ENCODE measurements at regions not wholly inside any gene's neighbourhood (a gene's known extent, or its start where the extent isn't known, plus 50 kb on each side); places are given as distances from the start of the nearest gene placed in this dataset.
"Not testable (repeated sequence)": the region's sequence is repeated elsewhere in the genome, so short reads cannot be mapped to it uniquely, and the experiment has no call there.

GRCh38 chr14:22379727-22380126 lies 209.3 kb downstream of the DAD1 start:
- no peak for DNase-seq (ENCODE audit: insufficient read length, low spot score)
- no peak for TF ChIP-seq CTCF (IDR thresholded peaks at IDR 0.05; ENCODE audit: insufficient read depth, missing control alignments)
- FAIRE-seq = no peak

DNA sequence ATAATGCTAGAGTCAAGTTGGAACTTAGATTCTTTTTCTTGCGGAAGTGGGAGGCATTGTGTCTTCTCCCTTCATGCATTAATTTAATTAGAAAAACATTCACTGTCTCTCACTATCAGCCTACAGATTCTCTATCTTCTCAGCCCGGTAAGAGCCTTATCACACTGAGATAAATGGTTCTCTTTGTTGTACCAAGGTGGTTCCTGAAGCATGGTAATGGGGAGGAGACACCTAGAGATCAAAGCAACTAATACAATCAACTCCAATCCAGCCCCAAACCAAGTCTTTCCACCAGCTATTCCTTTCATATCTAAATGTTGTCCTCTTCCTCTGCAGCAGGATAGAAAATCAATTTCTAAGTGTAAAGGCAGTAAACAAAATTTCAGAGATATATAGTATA lies 210.8 kb downstream of the DAD1 start:
- DNase-seq (ENCODE audit: insufficient read length, low spot score) (no peak), FAIRE-seq (no peak)
- TF ChIP-seq CTCF (IDR thresholded peaks at IDR 0.05; ENCODE audit: insufficient read depth, missing control alignments) = no peak

DNA sequence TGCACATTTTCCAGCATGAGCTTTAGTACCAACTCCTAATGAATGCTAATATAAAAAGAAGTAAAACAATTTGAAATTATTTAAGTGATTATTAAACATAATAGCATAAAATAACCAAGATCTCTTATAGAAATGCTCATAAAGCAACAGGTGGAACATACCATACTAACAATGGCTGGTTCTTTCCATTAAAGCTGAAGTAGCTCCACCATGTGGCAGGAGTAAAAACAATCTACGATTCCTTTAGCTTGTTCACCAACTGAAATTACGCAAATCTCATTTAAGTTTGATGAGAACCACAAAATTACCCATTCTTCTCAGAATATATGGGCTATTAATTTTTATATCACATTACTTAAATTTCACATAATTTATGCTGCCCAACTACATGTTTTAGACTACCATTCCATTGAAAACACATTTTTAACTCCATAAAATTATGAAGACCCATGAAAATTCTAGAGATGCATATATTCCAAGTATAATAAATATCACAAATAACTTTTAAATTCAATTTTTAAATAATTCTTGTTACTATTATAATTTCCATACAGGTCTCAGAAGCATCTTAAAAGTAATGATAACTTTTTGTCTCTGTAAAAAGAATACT lies 213.6 kb downstream of the DAD1 start:
- TF ChIP-seq CTCF (IDR thresholded peaks at IDR 0.05; ENCODE audit: insufficient read depth, missing control alignments) = peak; percentile 61
- no peak for FAIRE-seq
- DNase-seq (ENCODE audit: insufficient read length, low spot score) = no peak

DNA sequence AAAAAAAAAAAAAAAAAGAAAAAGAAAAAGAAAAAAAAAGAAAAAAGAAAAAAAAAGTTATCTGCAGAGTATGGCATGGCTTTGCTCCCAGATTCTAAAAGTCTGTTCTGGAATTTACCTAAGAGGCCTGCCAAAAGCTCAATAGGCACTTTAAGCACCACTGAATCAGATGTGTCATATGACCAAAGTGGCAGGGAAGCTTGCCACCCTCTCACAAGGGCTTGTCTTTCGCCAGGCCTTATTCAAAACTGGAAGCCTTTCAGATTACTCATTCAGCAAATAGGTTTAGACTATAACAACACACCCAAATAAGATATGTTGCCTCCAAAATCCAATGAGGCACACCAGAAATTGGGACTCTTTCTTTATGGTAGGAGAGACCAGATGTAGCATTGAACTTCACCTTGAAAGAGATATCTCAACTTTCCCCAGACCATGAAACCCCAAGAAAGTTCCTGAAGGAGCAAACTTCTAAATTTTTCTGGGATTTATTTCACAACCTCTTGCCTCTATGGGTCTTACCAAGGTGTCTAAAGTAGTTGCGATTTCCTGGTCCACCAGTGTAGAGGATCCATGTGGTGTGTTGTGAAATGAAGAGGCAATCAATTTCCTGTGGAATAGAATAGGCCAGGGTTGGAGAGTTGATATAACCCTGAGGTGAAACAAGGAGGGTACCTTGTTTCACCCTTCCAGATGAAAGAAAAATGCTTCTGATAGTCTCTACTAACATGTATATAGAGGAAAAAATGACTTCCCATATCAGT lies 218.8 kb downstream of the DAD1 start:
- no peak for TF ChIP-seq CTCF (IDR thresholded peaks at IDR 0.05; ENCODE audit: insufficient read depth, missing control alignments)
- DNase-seq (ENCODE audit: insufficient read length, low spot score) (no peak), FAIRE-seq (no peak)

- no peak for TF ChIP-seq CTCF (IDR thresholded peaks at IDR 0.05; ENCODE audit: insufficient read depth, missing control alignments)
- DNase-seq (ENCODE audit: insufficient read length, low spot score) (no peak), FAIRE-seq (no peak)
Observed at GRCh38 chr14:22358726-22359125, 230.3 kb downstream of the DAD1 start.

DNA sequence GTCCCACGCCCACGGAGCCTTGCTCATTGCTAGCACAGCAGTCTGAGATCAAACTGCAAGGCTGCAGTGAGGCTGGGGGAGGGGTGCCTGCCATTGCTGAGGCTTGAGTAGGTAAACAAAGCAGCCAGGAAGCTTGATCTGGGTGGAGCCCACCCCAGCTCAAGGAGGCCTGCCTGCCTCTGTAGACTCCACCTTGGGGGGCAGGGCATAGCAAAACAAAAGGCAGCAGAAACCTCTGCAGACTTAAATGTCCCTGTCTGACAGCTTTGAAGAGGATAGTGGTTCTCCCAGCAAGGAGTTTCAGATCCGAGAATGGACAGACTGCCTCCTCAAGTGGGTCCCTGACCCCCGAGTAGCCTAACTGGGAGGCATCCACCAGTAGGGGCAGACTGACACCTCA lies 239.7 kb downstream of the DAD1 start:
- not testable (repeated sequence) for FAIRE-seq; DNase-seq (ENCODE audit: insufficient read length, low spot score)

DNA sequence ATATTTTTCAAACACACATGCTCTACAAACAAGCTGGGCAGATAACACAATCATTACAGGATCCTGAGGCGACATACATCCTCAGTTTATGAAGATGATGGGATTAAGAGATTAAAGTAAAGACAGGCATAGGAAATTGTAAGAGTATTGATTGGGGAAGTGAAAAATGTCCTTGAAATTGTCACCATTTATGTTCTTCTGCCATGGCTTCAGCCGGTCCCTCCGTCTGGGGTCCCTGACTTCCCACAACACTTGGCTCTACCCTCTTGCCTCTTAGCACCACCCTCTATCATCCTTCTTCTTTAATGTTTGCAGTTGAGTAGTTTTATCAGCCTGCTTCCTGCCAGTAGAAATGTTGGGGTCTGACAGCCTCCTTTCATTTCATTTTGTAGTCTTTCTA lies 244.4 kb downstream of the DAD1 start:
- TF ChIP-seq CTCF (IDR thresholded peaks at IDR 0.05; ENCODE audit: insufficient read depth, missing control alignments) = no peak
- no peak for FAIRE-seq
- no peak for DNase-seq (ENCODE audit: insufficient read length, low spot score)

DNA sequence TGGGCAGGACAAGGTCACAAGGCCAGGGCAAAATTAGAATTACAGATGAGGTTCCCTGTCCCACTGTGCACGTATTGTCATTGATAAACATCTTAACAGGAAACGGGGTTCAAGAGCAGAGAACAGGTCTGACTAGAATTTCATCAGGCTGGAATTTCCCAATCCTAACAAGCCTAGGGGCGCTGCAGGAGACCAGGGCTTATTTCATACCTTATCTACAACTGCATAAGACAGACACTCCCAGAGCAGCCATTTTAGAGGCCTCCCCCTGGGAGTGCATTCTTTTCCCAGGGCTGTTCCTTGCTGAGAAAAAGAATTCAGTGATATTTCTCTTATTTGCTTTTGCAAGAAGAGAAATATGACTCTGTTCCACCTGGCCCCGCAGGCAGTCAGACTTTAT lies 244.8 kb downstream of the DAD1 start:
- FAIRE-seq; DNase-seq (ENCODE audit: insufficient read length, low spot score): not testable (repeated sequence)

Measured in D721Med (cell line).